PC-9 (cell line): ENCODE measurements at regions not wholly inside any gene's neighbourhood (a gene's known extent, or its start where the extent isn't known, plus 50 kb on each side); places are given as distances from the start of the nearest gene placed in this dataset.

ENCODE experiments used
- BruUV-seq: library from RNA; stranded (reverse); fragments of 400-500 nt; replicated peaks from 2 replicates; lab custom pipeline; 2021; lab: Mats Ljungman, UMichigan
- CTCF ChIA-PET: fragments of 300-600 bp; sonication (Branson Sonifier 250); formaldehyde crosslinking; loops from one replicate; lab custom pipeline; 2022; ENCODE audit warnings: antibody characterized with exemption; lab: Charles Lee
- POLR2A ChIA-PET: fragments of 300-600 bp; sonication (Branson Sonifier 250); formaldehyde crosslinking; loops from one replicate; lab custom pipeline; 2022; ENCODE audit warnings: antibody characterized with exemption; ENCODE audit not compliant: unreplicated experiment; lab: Charles Lee
- DNase-seq, 2 experiments: peaks; one replicate each; pipeline versions ENCODE4 v3.0.0 to v3.0.0-alpha.2; 2015 to 2022; ENCODE audit warnings: mixed read lengths in 1 of 2
- H2AFZ ChIP-seq: fragments of 200-600 bp; sonication (generic); 2 replicates; pipeline ENCODE4 v1.8.1; 2017; ENCODE audit warnings: antibody characterized with exemption
- H3F3A ChIP-seq: fragments of 200-600 bp; sonication (generic); 2 replicates; pipeline ENCODE4 v1.8.1; 2017; ENCODE audit warnings: antibody characterized with exemption, mild to moderate bottlenecking, low read depth; ENCODE audit not compliant: insufficient read depth
- H3K27ac ChIP-seq: fragments of 200-600 bp; sonication (generic); 2 replicates; pipeline ENCODE4 v1.6.1; 2016; ENCODE audit warnings: mixed run types
- H3K27me3 ChIP-seq: fragments of 200-600 bp; sonication (generic); 2 replicates; pipeline ENCODE4 v1.6.1; 2016; ENCODE audit warnings: low read depth, mixed run types; ENCODE audit not compliant: insufficient read depth
- H3K36me3 ChIP-seq: fragments of 200-600 bp; sonication (generic); 2 replicates; pipeline ENCODE4 v1.6.1; 2016; ENCODE audit warnings: low read depth, mixed run types
- H3K4me1 ChIP-seq: fragments of 200-600 bp; sonication (generic); replicated peaks from 2 replicates; pipeline ENCODE4 v1.6.1; 2016; ENCODE audit warnings: mixed run types; ENCODE audit not compliant: insufficient read depth
- H3K4me2 ChIP-seq: fragments of 200-600 bp; sonication (generic); 2 replicates; pipeline ENCODE4 v1.6.1; 2017; ENCODE audit warnings: mixed run types
- H3K4me3 ChIP-seq: fragments of 200-600 bp; sonication (generic); 2 replicates; pipeline ENCODE4 v1.6.1; 2016; ENCODE audit warnings: mixed run types
- H3K79me2 ChIP-seq: fragments of 200-600 bp; sonication (generic); 2 replicates; pipeline ENCODE4 v1.6.1; 2017; ENCODE audit warnings: low read depth, mixed run types
- H3K9me2 ChIP-seq: fragments of 200-600 bp; sonication (generic); 2 replicates; pipeline ENCODE4 v1.8.1; 2017; ENCODE audit warnings: mild to moderate bottlenecking; ENCODE audit not compliant: insufficient read depth
- H3K9me3 ChIP-seq: fragments of 200-600 bp; sonication (generic); 2 replicates; pipeline ENCODE4 v1.8.1; 2016; ENCODE audit warnings: low read depth; ENCODE audit not compliant: insufficient read depth
- H4K20me1 ChIP-seq: fragments of 200-600 bp; sonication (generic); 2 replicates; pipeline ENCODE4 v1.8.1; 2017; ENCODE audit not compliant: insufficient read depth
- EZH2 ChIP-seq: fragments of 200-600 bp; sonication (generic); IDR thresholded peaks from 2 replicates; pipeline ENCODE4 v1.8.0; 2017; ENCODE audit warnings: antibody characterized with exemption, low read depth
- intact Hi-C: fragments of 100-400 bp; cut with micrococcal nuclease; formaldehyde crosslinking; loops from one replicate; pipeline ENCODE4 v1.10.0; 2022; ENCODE audit not compliant: unreplicated experiment
- TF ChIP-seq, protein P1 (sequence below): fragments of 200-600 bp; sonication (generic); conservative IDR thresholded peaks from 2 replicates; pipeline ENCODE4 v1.6.1; 2017; ENCODE audit warnings: mixed run types, antibody characterized with exemption, mild to moderate bottlenecking, moderate library complexity

DNA sequence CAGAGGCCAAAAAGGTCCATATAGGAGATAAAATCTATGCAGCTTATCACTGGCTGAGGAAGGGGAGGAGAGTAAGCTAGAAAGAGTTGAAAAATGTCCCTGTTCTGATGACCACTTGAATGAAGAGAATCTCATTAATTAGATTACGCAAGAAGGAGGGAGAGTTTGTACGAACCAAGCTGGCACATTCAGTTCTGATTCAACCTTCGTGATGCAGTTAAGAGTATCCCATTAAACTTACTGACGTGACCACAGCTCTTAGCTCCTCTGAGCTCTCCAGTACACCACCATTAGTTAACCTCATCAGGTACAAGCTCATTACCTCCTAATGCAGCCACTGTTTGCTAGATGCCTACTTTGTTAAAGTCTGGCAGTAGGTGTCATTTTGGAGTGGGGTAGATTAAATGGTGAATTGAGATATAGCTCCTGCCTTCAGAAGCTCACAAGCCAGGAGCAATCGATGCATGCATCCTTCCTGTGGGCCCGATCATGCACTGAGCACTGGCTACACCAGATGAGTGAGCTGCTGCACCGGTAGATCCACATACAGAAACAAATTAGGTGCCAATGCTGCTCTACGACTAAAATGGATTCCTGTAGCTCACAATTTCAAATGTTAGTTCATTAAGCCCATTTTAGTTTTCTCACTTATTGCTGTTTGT is 458.3 kb downstream of the COG6 start:
- intact Hi-C loops: no loop called here
- peaks cover 16% of the 10 kb centered on the region for H3F3A ChIP-seq
- ChIA-PET CTCF (no interaction called here), POLR2A (interaction anchor here (0.8 kb wide), 1 partner anchor 14 kb away, joined by 7 read pairs; no protein-coding TSS in a partner anchor)
- no peaks in the 10 kb centered on the region for H3K36me3 ChIP-seq
- no peak overlapping the region for H2AFZ ChIP-seq
- no TSS peak for BruUV-seq
- DNase-seq: no peak
- H3K4me1 ChIP-seq: peaks cover 27% of the 10 kb centered on the region
- no peak overlapping the region for H3K4me2 ChIP-seq
- H3K79me2 ChIP-seq: no peaks in the 10 kb centered on the region
- TF ChIP-seq EZH2: no peak
- TF ChIP-seq, protein P1, sequence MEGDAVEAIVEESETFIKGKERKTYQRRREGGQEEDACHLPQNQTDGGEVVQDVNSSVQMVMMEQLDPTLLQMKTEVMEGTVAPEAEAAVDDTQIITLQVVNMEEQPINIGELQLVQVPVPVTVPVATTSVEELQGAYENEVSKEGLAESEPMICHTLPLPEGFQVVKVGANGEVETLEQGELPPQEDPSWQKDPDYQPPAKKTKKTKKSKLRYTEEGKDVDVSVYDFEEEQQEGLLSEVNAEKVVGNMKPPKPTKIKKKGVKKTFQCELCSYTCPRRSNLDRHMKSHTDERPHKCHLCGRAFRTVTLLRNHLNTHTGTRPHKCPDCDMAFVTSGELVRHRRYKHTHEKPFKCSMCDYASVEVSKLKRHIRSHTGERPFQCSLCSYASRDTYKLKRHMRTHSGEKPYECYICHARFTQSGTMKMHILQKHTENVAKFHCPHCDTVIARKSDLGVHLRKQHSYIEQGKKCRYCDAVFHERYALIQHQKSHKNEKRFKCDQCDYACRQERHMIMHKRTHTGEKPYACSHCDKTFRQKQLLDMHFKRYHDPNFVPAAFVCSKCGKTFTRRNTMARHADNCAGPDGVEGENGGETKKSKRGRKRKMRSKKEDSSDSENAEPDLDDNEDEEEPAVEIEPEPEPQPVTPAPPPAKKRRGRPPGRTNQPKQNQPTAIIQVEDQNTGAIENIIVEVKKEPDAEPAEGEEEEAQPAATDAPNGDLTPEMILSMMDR: no peak
- H3K27ac ChIP-seq: no peak overlapping the region
- no peaks in the 10 kb centered on the region for H3K9me3 ChIP-seq
- H4K20me1 ChIP-seq: no peaks in the 10 kb centered on the region
- no peaks in the 10 kb centered on the region for H3K9me2 ChIP-seq
- no peak overlapping the region for H3K4me3 ChIP-seq
- H3K27me3 ChIP-seq: no peaks in the 10 kb centered on the region

DNA sequence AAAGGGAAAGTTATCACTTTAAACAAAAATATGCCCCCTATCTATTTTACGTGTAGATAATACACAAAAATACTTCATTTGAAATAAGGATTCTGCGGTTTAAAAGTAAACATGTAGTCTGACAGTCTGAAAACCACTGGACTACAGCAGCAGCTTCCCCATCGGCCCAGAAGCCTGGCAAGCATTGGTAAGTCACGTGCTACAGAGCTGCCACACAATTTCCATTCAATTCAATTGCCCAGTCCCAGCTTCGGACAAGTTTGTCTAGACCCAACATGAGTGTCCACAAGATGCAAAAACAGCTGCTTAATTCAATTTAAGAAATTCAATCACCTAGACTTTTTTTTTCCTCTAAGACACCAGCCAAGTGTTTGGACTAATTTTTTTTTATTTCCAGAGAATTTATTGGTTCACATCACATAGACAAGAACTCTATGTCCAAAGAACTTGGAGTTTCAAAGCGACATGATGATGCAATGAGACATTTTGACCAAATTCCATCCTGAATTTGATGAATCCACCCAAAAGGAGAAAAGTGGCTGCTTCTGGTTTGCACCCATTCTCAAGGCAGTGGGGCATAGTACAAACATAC is 458.9 kb downstream of the COG6 start:
- Histone ChIP-seq H3K4me1 (peaks cover 23% of the 10 kb centered on the region), H2AFZ (no peak overlapping the region), H4K20me1 (no peaks in the 10 kb centered on the region), H3K4me2 (no peak overlapping the region), H3K9me3 (no peaks in the 10 kb centered on the region), H3K4me3 (no peak overlapping the region), H3F3A (peaks cover 11% of the 10 kb centered on the region), H3K27me3 (no peaks in the 10 kb centered on the region), H3K36me3 (no peaks in the 10 kb centered on the region), H3K79me2 (no peaks in the 10 kb centered on the region), H3K27ac (no peak overlapping the region), H3K9me2 (no peaks in the 10 kb centered on the region)
- BruUV-seq: no TSS peak
- DNase-seq: no peak
- TF ChIP-seq, protein P1: no peak
- TF ChIP-seq EZH2: no peak
- POLR2A ChIA-PET: no interaction called here
- CTCF ChIA-PET: no interaction called here
- intact Hi-C loops: no loop called here

DNA sequence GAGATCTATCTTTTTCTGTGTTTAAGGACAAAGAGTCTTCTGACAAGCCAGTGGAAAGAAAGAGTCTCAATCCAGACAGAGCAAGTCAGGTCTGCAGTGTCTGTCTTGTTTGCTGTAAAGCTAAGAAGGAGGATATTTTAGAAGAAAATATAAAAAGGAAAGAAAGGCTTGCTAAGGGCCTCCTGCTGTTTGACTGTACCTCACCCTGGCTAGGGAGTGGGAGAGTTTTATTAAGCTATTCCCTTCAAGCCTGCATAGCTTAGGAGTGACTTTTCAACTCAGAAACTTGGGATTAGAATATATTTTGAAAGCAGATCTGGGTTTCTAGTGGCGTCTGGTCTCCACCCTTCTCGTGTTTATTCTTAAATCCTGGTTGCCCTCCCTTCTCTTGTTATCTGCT is 460.0 kb downstream of the COG6 start:
- BruUV-seq: no TSS peak

More for the DNA sequence above, 460.0 kb downstream of the COG6 start:
- Histone ChIP-seq H3K9me3 (no peaks in the 10 kb centered on the region), H4K20me1 (no peaks in the 10 kb centered on the region), H2AFZ (no peak overlapping the region), H3K79me2 (no peaks in the 10 kb centered on the region), H3K4me3 (no peak overlapping the region), H3K9me2 (no peaks in the 10 kb centered on the region), H3F3A (peaks cover under 1% of the 10 kb centered on the region; the same call in 1 of the 2 replicates), H3K27ac (peak overlapping the region; percentile 41; the same call in 1 of the 2 replicates), H3K36me3 (no peaks in the 10 kb centered on the region), H3K4me2 (no peak overlapping the region), H3K4me1 (peaks cover 13% of the 10 kb centered on the region), H3K27me3 (no peaks in the 10 kb centered on the region)
- ChIA-PET CTCF (interaction anchor here (0.7 kb wide), 1 partner anchor 208 kb away, joined by 4 read pairs; no protein-coding TSS in a partner anchor), POLR2A (no interaction called here)
- no peak for TF ChIP-seq EZH2
- TF ChIP-seq, protein P1: no peak
- no peak for DNase-seq
- intact Hi-C loops: no loop called here
